Activated CD4-positive, CD25-positive, alpha-beta regulatory T cell (primary cell): ENCODE measurements at regions not wholly inside any gene's neighbourhood (a gene's known extent, or its start where the extent isn't known, plus 50 kb on each side); places are given as distances from the start of the nearest gene placed in this dataset.

Experiments used
- DNase-seq, 4 experiments: peaks; one replicate each; lab custom pipeline; 2025; lab: John Stamatoyannopoulos, UW

DNA sequence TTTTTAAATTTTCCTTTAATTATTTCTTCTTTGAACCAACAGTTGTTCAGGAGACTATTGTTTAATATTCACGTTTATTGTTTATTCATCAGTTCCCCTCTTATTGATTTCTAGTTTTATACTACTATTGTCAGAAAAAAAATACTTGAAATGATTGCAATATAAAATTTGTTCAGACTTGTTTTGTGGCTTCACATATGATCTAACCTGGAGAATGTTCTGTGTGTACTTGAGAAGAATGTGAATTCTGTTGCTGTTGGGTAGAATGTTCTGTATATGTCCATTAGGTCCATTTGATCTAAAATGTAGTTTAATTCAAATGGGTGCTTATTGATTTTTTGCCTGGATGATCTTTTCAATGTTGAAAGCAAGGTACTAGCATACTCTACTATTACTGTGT is 408.7 kb upstream of the RIOK2 start:
- no peak for DNase-seq

DNA sequence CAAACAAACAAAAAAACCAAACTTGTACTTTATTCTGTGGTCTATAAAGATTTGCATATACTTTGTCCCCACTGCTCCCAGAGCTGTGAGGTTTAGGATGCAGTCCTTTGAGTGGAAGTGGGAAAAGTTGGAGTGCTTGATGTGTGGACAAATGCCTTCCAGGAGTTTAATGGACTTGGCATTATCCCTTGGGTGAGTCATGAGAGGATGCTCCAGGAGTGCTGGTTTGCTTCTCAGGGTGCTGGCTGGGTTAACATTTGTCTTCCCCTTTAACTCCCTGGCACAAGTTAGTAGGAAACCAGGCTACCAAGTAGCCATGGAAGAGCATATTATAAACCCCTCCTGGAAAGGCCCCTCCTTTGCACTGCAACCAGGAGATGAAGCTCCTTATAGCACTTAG is 417.4 kb upstream of the RIOK2 start:
- DNase-seq, result no peak

DNA sequence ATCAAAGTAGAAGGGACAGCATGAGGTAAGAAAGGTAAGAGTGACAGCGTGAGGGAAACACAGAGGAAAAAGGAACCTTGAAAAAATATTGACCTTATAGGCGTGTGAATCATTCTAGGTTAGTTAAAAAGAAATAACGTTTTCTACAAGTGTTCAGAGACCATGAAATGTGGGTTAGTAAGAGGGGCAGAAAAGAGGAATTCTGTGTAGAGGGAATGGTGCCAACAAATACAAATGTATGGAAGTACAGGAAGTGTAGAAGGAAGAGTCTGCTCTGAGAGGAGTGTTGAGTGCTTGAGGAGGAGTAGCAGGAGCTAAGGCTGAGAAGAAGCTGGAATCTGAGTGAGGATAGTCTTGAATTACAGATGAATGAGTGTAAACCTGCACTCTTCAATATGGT is 418.6 kb upstream of the RIOK2 start:
- no peak for DNase-seq

DNA sequence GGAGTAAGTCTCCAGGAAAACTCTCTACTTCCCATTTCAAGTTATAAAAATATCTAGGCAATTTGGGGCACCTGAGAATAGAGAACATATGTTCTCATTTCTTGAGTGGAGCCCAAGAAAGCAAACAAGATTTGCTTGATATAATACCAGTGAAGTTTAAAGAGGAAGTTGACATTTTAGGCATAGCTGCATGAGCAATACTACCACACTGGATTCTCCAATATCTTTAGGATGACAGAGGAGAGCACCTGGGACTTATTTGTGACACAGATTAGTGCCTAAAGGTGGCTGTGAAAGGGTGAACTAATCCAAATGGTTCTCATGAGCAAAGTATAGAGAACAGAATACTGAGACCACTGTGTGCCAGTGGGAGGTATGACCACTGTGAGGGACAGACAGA is 423.5 kb upstream of the RIOK2 start:
- DNase-seq, result no peak

DNA sequence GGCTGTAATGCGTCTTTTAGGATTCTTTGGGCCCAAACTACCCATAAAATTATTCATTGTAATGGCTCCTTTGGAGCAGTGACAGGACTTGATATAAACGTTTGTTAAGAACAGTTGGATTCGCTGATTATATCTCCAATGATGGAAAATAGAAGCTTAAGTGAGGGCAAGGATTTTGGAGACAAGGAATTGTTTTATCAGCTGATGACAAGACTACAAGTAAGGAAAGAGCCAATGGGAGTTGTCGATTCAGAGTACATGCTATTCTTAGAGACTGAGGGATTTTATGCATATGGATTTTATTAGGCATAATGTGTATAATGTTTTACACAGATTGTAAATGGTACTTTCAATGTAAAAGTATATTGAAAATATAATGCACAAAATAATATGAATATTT is 425.5 kb upstream of the RIOK2 start:
- DNase-seq, result no peak

DNA sequence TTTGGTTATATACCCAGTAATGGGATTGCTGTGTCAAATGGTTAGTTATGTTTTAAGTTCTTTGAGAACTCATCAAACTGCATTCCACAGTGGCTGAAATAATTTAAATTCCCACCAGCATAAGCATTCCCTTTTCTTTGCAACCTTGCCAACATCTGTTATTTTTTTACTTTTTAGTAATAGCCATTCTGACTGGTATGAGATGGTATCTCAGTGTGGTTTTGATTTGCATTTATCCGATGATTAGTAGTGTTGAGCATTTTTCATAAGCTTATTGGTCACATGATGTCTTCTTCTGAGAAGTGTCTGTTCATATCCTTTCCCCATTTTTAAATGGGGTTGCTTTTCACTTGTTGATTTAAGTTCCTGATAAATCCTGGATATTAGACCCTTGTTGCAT is 435.7 kb upstream of the RIOK2 start:
- DNase-seq, result no peak

DNA sequence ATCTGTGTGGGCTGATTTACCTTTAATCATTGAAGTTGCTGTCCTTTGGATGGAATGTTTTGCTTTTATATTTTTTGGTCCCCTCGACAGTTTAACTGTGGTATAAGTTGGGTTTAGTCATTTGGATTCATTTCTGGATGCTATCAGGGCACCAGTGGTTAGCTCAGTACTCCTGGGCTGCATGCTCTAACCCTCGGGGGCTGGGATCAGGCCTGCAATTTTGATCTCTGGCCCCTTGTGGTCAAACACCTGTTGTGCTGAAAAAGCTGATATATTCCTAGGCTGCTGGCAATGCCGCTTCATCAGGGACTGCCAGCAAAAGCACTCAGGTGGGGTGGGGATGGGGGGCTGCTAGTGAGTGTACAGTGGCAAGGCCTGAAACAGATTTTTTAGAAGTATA is 440.4 kb upstream of the RIOK2 start:
- DNase-seq, result no peak

DNA sequence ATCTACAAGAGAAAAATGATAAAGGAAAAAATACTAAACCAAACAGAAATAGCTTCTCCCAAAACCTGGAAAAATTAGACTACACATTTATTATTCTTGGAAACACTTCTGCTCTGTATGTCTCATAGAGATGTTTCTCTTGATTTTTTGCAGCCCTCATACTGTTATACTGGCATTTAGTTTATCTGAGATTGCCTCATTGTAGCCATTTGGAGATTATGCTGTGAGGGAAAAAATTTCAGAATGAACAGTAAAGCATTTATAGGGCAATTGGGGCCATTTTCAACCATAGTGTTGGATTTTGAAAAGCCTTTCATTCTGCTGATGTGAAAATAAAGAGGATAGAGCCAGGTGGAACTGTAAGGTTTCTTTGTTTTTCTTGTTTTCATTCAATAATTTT is 441.8 kb upstream of the RIOK2 start:
- DNase-seq, result no peak

DNA sequence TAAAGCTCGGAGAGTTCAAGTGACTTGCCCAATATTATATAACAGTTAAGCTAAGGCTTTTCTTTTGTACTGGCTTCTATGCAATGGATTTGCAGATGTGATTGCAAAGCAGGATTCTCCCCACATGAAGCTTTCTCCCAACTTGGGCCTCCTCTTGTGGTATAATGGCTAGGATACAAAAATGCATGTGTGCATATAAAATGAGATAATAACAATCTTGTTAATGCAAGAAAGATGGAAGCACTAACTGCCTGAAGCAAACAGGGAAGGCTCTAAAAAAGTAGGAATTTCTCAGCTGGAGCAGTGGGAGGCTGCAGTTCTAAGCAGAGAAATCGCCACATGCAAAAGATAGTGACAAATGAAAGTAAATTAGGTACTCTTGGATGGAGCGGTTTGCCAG is 444.2 kb upstream of the RIOK2 start:
- DNase-seq, result no peak

DNA sequence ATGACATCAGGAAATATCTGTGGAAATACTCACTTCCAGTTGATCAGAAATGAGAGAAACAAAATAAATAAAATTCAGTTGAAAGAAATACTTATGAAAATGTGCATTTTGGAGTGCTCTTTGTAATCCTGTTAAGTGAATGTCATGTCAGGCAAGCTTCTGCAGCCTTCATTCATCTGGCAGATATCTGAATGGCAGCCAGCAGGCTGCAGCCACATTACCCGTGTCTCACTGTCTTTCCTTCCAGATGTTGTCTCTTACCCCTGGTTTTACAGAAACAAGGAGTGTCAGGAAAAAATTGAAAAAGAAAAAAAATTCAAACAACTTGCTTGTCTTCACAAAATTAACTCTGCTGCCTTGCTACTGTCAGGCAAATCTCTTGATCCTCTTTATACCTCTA is 445.0 kb upstream of the RIOK2 start:
- DNase-seq, result no peak

DNA sequence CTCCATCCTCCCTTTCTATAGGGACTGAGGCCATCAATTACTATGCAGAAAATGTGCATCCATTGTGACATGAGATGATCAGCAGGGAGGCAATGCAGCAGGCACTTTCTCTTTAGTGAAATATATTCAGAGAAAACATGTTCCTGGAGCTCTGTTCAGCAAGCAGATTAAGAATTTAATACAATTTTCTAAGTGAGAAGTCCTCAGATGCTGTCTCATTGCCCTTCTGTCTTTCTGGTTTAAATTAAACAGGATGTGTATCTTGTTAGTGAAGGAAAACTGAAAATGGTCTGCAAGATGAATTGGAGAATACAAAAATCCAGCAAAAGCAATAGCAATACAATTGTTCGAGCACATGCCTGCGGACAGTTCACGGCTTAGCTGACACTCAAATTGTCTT is 445.8 kb upstream of the RIOK2 start:
- DNase-seq, result no peak

DNA sequence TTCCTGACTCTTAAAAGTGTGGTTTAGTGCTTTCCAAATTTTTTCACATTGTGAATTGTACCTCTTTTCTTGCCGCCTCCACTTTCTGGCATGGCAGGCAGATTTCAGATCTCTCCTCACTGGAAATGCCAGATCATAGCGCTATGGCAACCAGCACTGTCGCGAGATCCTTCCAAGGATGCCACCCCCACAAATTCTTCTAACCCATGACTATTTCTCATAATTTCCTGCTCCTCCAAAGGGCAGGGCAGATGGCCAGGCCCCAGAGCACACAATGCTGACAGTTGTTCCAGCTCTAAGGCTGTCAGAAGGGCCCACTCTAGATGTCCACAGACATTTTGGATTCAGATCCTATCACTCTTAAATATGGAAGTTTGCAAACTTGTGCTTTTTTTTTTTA is 446.2 kb upstream of the RIOK2 start:
- no peak for DNase-seq

DNA sequence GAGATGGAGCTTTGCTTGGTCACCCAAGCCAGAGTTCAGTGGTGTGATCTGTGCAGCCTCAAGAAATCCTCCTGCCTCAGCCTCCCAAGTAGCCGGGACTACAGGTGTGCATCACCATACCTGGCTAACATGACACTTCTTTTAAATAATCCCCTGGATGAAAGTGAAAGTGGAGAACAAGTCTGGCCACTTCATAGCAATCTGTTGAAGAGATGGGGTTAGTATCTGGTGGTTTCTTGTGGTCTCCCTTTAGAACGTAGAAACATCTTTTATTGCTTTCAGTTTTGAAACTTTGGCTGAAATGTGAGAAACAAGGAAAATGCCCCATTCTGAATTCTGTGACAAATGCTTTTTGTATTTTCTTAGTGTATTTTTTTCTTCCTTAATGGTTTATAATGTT is 452.5 kb upstream of the RIOK2 start:
- DNase-seq, result no peak

DNA sequence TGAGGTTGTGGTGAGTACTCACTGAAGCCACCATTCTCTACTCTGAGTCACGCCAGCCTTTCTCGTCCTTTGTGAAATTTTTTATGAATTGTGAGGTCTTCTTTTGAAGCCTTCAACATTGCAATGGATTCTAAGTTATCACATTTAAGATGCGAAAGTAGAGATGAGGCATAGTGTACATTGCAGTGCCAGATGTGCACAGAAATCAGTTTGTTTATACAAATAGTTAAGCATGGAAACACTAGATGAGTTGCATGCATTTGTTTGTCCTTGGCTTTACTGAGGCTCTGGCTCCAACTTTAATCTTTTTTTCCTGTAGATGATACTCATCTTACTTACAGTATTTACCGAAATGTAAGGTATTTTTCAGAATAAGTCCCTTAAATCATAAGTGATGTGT is 453.7 kb upstream of the RIOK2 start:
- DNase-seq, result no peak

DNA sequence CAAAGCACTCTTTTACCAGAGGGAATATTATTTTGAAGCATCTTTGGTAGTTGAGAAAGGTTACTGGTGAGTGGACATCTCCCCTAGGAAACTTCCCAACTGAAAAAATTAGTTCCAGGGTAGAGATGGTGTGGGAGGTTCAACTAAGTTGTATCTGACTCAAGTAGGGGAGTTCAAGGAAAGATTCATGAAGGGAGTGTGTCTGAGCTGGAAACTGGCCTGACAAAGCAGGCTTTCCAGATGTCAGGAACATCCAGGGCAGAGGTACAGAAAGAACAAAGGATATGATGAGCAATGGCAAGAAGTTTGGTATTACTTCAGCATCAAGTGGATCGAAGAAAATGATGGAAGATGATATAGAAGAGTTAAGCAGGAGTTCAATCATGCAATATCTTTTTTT is 458.0 kb upstream of the RIOK2 start:
- no peak for DNase-seq

DNA sequence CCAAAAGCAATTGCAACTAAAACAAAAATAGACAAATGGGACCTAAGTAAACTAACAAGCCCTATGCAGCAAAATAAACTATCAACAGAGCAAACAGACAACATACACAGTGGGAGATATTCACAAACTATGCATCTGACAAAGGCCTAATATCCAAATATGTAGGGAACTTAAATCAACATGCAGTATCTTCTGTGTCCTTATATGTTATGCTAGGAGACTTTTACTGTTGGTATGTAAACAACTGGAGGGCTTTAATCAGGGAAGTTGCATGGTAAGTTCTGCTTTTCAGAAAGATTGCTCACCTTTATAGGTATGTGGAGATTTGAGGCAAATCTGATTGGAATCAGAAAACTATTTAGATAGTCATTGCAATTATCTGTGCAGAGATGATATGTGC is 461.2 kb upstream of the RIOK2 start:
- DNase-seq, result no peak

DNA sequence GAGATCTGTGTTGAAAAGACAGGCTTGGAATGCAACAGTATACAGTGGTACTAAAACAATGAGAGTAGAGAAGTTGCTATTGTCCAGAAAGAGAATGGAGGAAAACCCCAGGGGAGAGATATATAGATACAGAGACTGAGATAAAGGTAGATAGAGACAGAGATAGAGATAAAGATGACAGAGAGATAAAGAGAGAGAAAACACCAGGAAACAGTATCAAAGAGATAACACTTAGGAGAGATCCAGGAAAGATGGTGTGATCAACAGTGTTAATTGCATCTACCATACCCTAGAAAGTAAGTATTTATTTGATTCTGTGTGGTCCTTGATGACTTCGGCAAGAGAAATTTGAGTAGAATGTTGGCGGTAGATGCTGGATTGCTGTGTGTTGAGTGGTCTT is 461.8 kb upstream of the RIOK2 start:
- no peak for DNase-seq

DNA sequence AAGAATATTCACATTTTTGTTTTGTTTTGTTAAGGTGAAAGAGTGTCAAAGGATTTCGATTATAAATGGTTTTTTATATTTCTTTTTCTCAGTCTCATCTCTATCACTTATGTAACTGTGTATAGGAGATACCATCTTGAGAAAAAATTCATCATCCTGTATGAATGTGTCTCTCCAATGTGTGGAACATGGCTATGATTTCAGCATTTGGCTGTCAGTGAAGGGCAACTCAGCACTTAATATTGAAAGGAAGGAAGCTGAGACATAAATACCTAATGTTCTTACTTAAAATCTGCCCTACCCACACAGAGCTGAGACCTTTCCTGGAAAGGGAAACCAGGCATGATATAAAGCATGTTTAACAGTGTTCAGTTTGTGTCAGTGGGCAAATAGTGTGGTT is 474.2 kb upstream of the RIOK2 start:
- no peak for DNase-seq

DNA sequence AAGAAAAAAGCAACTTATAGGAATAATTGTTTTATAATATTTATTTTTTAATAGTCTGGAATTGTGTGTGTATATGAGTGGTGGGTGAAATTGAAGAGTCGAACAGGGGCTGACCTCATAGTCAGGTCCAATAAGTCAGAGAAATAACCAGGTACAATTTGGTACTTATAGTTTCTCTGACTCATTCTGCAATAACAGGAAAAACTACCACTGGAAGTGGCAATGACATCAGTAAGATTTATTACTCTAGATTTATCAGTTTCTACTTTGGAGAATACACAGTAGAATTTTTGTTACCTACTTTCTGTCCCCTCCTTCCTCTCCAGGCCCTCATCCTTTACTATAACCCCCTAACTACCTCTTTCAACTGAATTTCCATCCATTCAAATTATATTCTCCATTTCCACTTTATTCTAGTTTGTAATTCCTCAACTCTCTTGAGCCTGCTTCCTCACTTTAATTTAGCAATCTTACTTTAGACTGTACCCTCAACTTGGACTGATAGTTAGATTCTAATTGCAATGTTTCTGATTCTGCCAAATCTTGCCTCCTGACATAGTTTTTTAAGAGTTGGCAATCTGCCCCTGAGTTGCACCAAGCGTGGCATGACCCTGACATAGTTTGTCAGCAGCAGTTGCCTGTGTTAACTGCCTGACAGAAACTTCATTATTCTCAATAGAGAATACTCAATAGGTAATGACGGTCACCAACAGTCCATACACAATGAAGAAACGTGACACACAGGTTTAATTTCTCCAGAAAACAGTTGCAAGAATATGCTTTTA is 475.3 kb upstream of the RIOK2 start:
- DNase-seq, result no peak

DNA sequence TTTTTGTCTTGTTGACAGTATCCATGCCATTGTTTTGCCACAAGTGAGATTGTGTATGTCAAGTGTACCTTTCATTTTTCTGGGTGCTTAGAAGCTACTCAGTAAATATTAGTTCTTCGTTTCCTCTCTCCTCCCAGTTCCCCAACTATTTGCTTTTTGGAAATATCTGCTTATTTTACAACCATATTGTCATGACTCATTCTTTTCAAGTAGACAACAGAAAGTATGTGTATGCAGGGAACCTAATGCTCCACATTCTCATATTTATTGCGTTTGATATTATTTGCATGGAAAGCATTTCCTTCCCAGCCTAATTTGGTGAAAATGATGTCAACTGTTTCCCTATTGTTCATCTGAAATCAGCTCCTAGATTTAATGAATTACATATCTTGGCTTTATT is 483.7 kb upstream of the RIOK2 start:
- DNase-seq, result no peak

DNA sequence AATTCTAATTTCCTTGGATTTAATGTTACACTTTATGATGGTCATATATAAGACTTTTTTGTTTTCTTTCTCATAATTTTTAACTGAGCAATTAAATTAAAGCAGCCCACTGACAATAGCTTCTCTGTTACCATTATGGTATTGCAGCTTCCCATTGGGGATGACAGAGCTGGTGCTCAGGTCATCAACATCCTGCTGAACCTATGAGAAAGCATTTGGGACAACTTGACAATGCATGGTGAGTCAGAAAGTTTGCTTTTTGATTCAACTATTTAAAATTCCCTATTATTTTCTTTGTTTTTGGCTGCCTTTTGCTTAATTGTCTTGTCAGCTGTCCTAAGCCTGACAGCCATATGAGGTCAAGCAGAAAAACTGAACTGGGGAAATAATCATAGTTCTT is 487.4 kb upstream of the RIOK2 start:
- DNase-seq, result no peak

DNA sequence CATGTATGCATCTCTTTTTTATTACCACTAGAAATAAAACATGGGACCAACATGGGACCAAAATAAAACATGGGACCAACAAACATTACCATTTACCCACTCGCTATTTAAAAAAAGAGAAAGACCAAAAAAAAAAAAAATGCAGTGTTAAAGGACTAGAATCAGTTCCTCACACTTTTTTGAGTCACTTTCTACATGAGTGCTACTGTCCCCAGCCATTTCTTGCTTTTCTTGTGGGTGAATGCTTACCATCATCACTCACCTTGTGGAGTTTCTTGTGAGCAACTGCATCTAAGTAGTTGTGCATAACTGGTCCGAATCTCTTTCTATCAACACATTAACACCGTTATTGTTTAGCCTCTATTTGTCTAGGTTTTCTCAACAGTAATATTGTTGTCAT is 493.6 kb upstream of the RIOK2 start:
- DNase-seq, result no peak

DNA sequence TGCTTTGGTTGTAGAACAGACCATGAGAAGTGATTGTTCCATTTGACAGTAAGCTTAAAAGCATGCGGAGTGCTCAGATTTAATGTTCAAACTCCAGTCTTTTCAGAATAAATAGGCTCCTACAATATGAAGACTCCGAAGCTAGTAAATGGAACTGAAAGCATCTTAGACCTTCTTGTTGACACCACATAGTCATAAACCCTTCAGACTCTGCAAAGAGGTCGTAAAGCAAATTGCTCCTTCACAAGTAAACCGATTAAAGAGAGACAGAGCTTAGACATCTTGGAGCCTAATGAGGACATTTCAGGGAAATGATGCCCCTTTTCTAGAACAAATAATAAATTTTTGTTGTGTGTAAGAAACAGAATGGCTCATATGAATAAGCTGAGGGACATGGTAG is 511.0 kb upstream of the RIOK2 start:
- DNase-seq, result no peak

DNA sequence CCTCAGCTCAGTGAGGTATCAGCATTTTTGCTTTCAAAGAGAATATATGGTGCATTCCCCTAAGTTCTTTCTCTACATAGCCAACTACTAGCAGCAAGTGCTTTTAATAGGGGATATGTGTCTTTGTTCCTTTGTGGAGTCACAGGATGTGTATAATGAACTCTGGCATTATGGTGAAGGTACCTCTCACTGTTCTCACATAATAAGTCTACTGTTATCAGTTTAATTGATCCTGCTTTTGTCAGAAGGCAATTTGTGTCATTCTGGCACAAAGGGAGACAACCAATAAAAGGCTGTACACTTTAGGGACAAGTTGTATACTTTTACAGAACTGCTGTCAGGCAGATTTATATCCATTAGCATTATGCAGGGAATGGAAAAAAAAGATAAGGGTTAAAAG is 531.4 kb upstream of the RIOK2 start:
- DNase-seq, result no peak

DNA sequence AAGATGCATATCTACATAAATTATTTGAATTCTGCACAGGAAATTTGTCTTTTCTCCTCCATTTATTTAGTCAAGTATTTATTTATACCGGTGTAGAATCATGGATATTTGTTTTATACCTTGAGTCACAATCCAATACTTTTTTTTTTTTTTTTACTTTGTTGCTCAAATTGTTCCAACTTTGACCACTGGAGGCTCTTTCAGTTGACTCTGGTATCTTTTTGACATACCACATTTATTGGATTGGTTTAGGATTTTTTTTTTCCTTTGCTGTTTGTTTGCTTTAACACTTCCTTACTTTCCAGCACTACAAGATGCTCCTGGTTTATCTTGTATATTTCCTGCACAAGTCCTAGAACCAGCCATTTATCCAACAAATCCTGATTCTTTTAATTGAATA is 543.1 kb upstream of the RIOK2 start:
- DNase-seq, result no peak
